A673 (cell line): ENCODE measurements at regions not wholly inside any gene's neighbourhood (a gene's known extent, or its start where the extent isn't known, plus 50 kb on each side); places are given as distances from the start of the nearest gene placed in this dataset.

Experiments used
- BruUV-seq: library from RNA; stranded (reverse); fragments of 400-500 nt; replicated peaks from 2 replicates; lab custom pipeline; 2021; lab: Mats Ljungman, UMichigan
- CTCF ChIA-PET: fragments of 300-600 bp; sonication (Branson Sonifier 250); formaldehyde crosslinking; loops from one replicate; lab custom pipeline; 2022; ENCODE audit warnings: antibody characterized with exemption; lab: Charles Lee
- POLR2A ChIA-PET: fragments of 300-600 bp; sonication (Branson Sonifier 250); formaldehyde crosslinking; loops from one replicate; lab custom pipeline; 2022; ENCODE audit warnings: antibody characterized with exemption; ENCODE audit not compliant: low non-redundant PET; lab: Charles Lee
- DNase-seq: peaks from one replicate; pipeline ENCODE4 v3.0.0-alpha.2; 2015; ENCODE audit warnings: low spot score
- H3K27ac ChIP-seq: fragments of 200-600 bp; sonication (generic); 2 replicates; pipeline ENCODE4 v1.5.1; 2016; ENCODE audit warnings: mixed run types, low read depth, mild to moderate bottlenecking, mixed read lengths, antibody characterized with exemption, low read length; ENCODE audit not compliant: poor library complexity, severe bottlenecking
- H3K27me3 ChIP-seq: fragments of 200-600 bp; sonication (generic); replicated peaks from 2 replicates; pipeline ENCODE4 v1.6.1; 2017; ENCODE audit warnings: mixed run types, low read depth, mild to moderate bottlenecking, mixed read lengths, antibody characterized with exemption, low read length; ENCODE audit not compliant: insufficient read depth, poor library complexity
- H3K36me3 ChIP-seq: fragments of 200-600 bp; sonication (generic); 2 replicates; pipeline ENCODE4 v1.6.1; 2016; ENCODE audit warnings: mixed run types, mild to moderate bottlenecking, mixed read lengths, antibody characterized with exemption, low read length; ENCODE audit not compliant: insufficient read depth, poor library complexity, severe bottlenecking
- H3K4me1 ChIP-seq: fragments of 200-600 bp; sonication (generic); 2 replicates; pipeline ENCODE4 v1.6.1; 2017; ENCODE audit warnings: mixed run types, mild to moderate bottlenecking, mixed read lengths, antibody characterized with exemption, low read length; ENCODE audit not compliant: insufficient read depth, poor library complexity, severe bottlenecking
- H3K4me3 ChIP-seq: fragments of 200-600 bp; sonication (generic); 2 replicates; pipeline ENCODE4 v1.5.1; 2016; ENCODE audit warnings: low read depth, mixed run types, mild to moderate bottlenecking, mixed read lengths, low read length; ENCODE audit not compliant: poor library complexity, severe bottlenecking
- H3K9me3 ChIP-seq: fragments of 200-600 bp; sonication (generic); 2 replicates; pipeline ENCODE4 v1.6.1; 2016; ENCODE audit warnings: mixed run types, low read depth, mild to moderate bottlenecking, mixed read lengths, antibody characterized with exemption, low read length; ENCODE audit not compliant: poor library complexity, severe bottlenecking
- CTCF ChIP-seq: fragments of 300-800, 200-600 bp; sonication (generic); conservative IDR thresholded peaks from 2 replicates; pipeline ENCODE4 v1.5.1; 2017; ENCODE audit warnings: low read depth, mild to moderate bottlenecking, antibody characterized with exemption, low read length, moderate library complexity, mixed read lengths
- EZH2 ChIP-seq: fragments of 200-600 bp; sonication (generic); IDR thresholded peaks from 2 replicates; pipeline ENCODE4 v1.6.1; 2017; ENCODE audit warnings: borderline replicate concordance, low read depth, mild to moderate bottlenecking, mixed read lengths, antibody characterized with exemption, low read length; ENCODE audit not compliant: poor library complexity, severe bottlenecking
- intact Hi-C: fragments of 100-400 bp; cut with micrococcal nuclease; formaldehyde crosslinking; loops from one replicate; pipeline ENCODE4 v1.10.0; 2022; ENCODE audit not compliant: unreplicated experiment

DNA sequence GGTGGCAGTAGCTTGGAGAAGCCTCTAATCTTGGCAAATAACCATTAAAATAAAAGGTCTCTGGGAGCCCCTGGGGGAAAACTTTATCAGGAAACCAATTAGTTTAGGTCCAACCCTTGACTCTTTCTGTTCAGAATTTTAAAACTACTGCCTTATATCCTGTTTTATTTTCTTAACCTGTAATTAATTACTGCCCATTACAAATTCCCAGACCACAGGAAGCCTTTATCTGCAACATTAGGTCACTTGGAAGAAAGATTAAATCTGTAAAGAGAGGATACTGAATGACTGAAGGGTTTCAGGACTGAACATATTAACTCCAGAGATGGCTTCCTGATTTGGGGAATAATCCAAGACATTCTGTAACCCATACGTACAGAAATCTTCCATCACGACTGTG is 320.5 kb upstream of the SORCS1 start:
- DNase-seq, result no peak

DNA sequence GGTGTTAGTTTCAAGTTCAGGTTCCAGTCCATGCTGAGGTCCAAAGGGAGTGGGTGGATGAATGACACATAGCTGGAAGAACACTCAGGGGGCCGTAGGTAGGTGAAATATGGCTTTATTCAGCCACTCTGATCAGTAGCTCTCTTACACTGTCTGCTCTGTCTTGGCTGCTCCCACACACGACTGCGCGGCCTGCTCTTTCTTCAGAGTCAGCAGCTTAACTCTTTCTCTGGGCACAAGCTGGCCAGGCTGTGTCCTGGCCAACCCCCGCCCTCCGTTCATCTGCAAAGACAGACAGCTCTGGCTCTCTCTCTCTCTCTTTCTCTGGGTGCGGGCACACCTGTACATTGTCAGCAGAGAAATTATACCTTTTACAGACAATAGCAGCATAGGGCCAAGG is 317.4 kb upstream of the SORCS1 start:
- ChIA-PET POLR2A (interaction anchor here (0.7 kb wide), 1 partner anchor 80 kb away, joined by 3 read pairs; no protein-coding TSS in a partner anchor), CTCF (no interaction called here)
- H3K9me3 ChIP-seq, result no peaks in the 10 kb centered on the region
- BruUV-seq, result no TSS peak
- no peaks in the 10 kb centered on the region for H3K36me3 ChIP-seq
- no peak overlapping the region for H3K4me3 ChIP-seq
- no peak overlapping the region for H3K27ac ChIP-seq
- H3K27me3 ChIP-seq, result no peaks in the 10 kb centered on the region
- H3K4me1 ChIP-seq, result no peaks in the 10 kb centered on the region
- intact Hi-C loops, result no loop called here
- DNase-seq, result no peak
- TF ChIP-seq CTCF (no peak), EZH2 (no peak)

More for the DNA sequence above, 320.5 kb upstream of the SORCS1 start:
- no TSS peak for BruUV-seq
- ChIA-PET CTCF (no interaction called here), POLR2A (no interaction called here)
- H3K27ac ChIP-seq, result no peak overlapping the region
- no peaks in the 10 kb centered on the region for H3K9me3 ChIP-seq
- H3K27me3 ChIP-seq, result no peaks in the 10 kb centered on the region
- intact Hi-C loops, result no loop called here
- H3K4me3 ChIP-seq, result no peak overlapping the region
- no peaks in the 10 kb centered on the region for H3K4me1 ChIP-seq
- H3K36me3 ChIP-seq, result no peaks in the 10 kb centered on the region
- TF ChIP-seq EZH2 (no peak), CTCF (no peak)

- H3K27me3 ChIP-seq, result no peaks in the 10 kb centered on the region
- no peaks in the 10 kb centered on the region for H3K36me3 ChIP-seq
- H3K4me3 ChIP-seq, result no peak overlapping the region
- CTCF ChIA-PET, result no interaction called here
- DNase-seq, result no peak
- intact Hi-C loops, result no loop called here
- no TSS peak for BruUV-seq
- no peaks in the 10 kb centered on the region for H3K4me1 ChIP-seq
- TF ChIP-seq EZH2 (no peak), CTCF (no peak)
- POLR2A ChIA-PET, result interaction anchor here (0.7 kb wide), 1 partner anchor 81 kb away, joined by 3 read pairs; no protein-coding TSS in a partner anchor
- H3K9me3 ChIP-seq, result no peaks in the 10 kb centered on the region
- no peak overlapping the region for H3K27ac ChIP-seq
These were observed 316.7 kb upstream of the SORCS1 start for GRCh38 chr10:107481224-107481623.
